Lower leg skin (tissue), 4 donors: ENCODE measurements at regions not wholly inside any gene's neighbourhood (a gene's known extent, or its start where the extent isn't known, plus 50 kb on each side); places are given as distances from the start of the nearest gene placed in this dataset.

Experiments
- DNase-seq, 2 donors: peaks; one replicate each; pipeline ENCODE4 v3.0.0-alpha.2; 2019; ENCODE audit warnings: low spot score in 2 of 2
- H3K4me3 ChIP-seq: fragments of 200-600 bp; sonication (generic); 2 replicates; pipeline ENCODE4 v1.5.1; 2017; ENCODE audit warnings: mild to moderate bottlenecking, low read depth; ENCODE audit not compliant: poor library complexity, severe bottlenecking
- CTCF ChIP-seq, 3 donors: fragments of 450-650 bp; IDR thresholded peaks; one replicate each; pipeline ENCODE4 v1.5.1; 2016; ENCODE audit warnings: antibody characterized with exemption in 3 of 3, mild to moderate bottlenecking in 3 of 3, moderate library complexity in 2 of 3
- POLR2A ChIP-seq, 2 donors: fragments of 450-650 bp; IDR thresholded peaks; one replicate each; pipeline ENCODE4 v1.6.1; 2016 to 2017; ENCODE audit warnings: antibody characterized with exemption in 2 of 2, mild to moderate bottlenecking in 1 of 2, moderate library complexity in 1 of 2
- WGBS, 2 donors: methylation state at CpG; one replicate each; pipeline ENCODE4 v1.1.5; 2018; 5-methylcytosine and 5-hydroxymethylcytosine counted together
- intact Hi-C: fragments of 100-400 bp; cut with DNase I; formaldehyde crosslinking; loops from one replicate; pipeline ENCODE4 v1.15.0; 2023; ENCODE audit warnings: low total_unique reads

GRCh38 chr1:10935246-10935645 lies 77.2 kb upstream of the TARDBP start:
- TF ChIP-seq POLR2A (IDR thresholded peaks at IDR 0.05) (no peak), CTCF (IDR thresholded peaks at IDR 0.05) (no peak)
- intact Hi-C loops: no loop called here
- 61 to 73% methylated on average over 8 of the region's 8 CpGs for WGBS, 2 donors
- no peak for DNase-seq
- H3K4me3 ChIP-seq: no peak overlapping the region

GRCh38 chr1:10935724-10936123 lies 76.7 kb upstream of the TARDBP start:
- H3K4me3 ChIP-seq: no peak overlapping the region
- intact Hi-C loops: no loop called here
- WGBS, 2 donors: 79 to 88% methylated on average over 7 of the region's 7 CpGs
- TF ChIP-seq POLR2A (IDR thresholded peaks at IDR 0.05) (no peak), CTCF (IDR thresholded peaks at IDR 0.05) (no peak)
- no peak for DNase-seq

- WGBS, 2 donors: 80 to 81% methylated on average over 16 to 17 of the region's 19 CpGs
- DNase-seq: no peak
These were observed 75.2 kb upstream of the TARDBP start for GRCh38 chr1:10936998-10937901.

GRCh38 chr1:10938741-10939417 lies 73.6 kb upstream of the TARDBP start:
- no peak for DNase-seq
- TF ChIP-seq POLR2A (IDR thresholded peaks at IDR 0.05) (no peak), CTCF (IDR thresholded peaks at IDR 0.05) (no peak)
- intact Hi-C loops: no loop called here
- 85 to 91% methylated on average over 17 of the region's 17 CpGs for WGBS, 2 donors
- H3K4me3 ChIP-seq: no peak overlapping the region

More at GRCh38 chr1:10936998-10937901, 75.2 kb upstream of the TARDBP start:
- no peak overlapping the region for H3K4me3 ChIP-seq
- TF ChIP-seq CTCF (IDR thresholded peaks at IDR 0.05): no peak
- intact Hi-C loops: no loop called here

- no peak overlapping the region for H3K4me3 ChIP-seq
- TF ChIP-seq POLR2A (IDR thresholded peaks at IDR 0.05) (no peak), CTCF (IDR thresholded peaks at IDR 0.05) (no peak)
- WGBS, 2 donors: 50 to 56% methylated on average over 20 of the region's 20 CpGs
- no peak for DNase-seq
- intact Hi-C loops: loop anchor here (10.0 kb wide), 1 partner anchor 435 kb away; no protein-coding TSS in a partner anchor
These were observed 72.6 kb upstream of the TARDBP start for GRCh38 chr1:10939654-10940450.
